Glomerular endothelial cell (primary cell): ENCODE measurements at regions not wholly inside any gene's neighbourhood (a gene's known extent, or its start where the extent isn't known, plus 50 kb on each side); places are given as distances from the start of the nearest gene placed in this dataset.

Experiments used
- DNase-seq: peaks from one replicate; pipeline ENCODE4 v3.0.0-alpha.2; 2011; ENCODE audit warnings: low read depth, low spot score; ENCODE audit errors: extremely low read depth

GRCh38 chr7:96416116-96416515, 94.2 kb upstream of the SLC25A13 start:
- DNase-seq: no peak

GRCh38 chr7:96415293-96415940, 93.5 kb upstream of the SLC25A13 start:
- DNase-seq: no peak

GRCh38 chr7:96414931-96415292, 93.0 kb upstream of the SLC25A13 start:
- no peak for DNase-seq

GRCh38 chr7:96410126-96410839, 88.4 kb upstream of the SLC25A13 start:
- DNase-seq: no peak

- DNase-seq: no peak
Measured at GRCh38 chr7:96408881-96409280, 87.0 kb upstream of the SLC25A13 start.

GRCh38 chr7:96407427-96407826, 85.5 kb upstream of the SLC25A13 start:
- no peak for DNase-seq

GRCh38 chr7:96402913-96403312, 81.0 kb upstream of the SLC25A13 start:
- no peak for DNase-seq

- DNase-seq: no peak
Measured at GRCh38 chr7:96401200-96401599, 79.3 kb upstream of the SLC25A13 start.

- no peak for DNase-seq
Measured at GRCh38 chr7:96400518-96400917, 78.6 kb upstream of the SLC25A13 start.

- no peak for DNase-seq
Measured at GRCh38 chr7:96400001-96400400, 78.1 kb upstream of the SLC25A13 start.

GRCh38 chr7:96397936-96398598, 76.2 kb upstream of the SLC25A13 start:
- no peak for DNase-seq

- peak; percentile 82 for DNase-seq
Measured at GRCh38 chr7:96388620-96389383, 66.9 kb upstream of the SLC25A13 start.

GRCh38 chr7:96388166-96388565, 66.3 kb upstream of the SLC25A13 start:
- no peak for DNase-seq

GRCh38 chr7:96380111-96380512, 58.2 kb upstream of the SLC25A13 start:
- DNase-seq: no peak

- no peak for DNase-seq
Measured at GRCh38 chr7:96377399-96377798, 55.5 kb upstream of the SLC25A13 start.
